Erythroblast (primary cell): ENCODE measurements at regions not wholly inside any gene's neighbourhood (a gene's known extent, or its start where the extent isn't known, plus 50 kb on each side); places are given as distances from the start of the nearest gene placed in this dataset.

Experiments used
- GATA1 ChIP-seq: IDR thresholded peaks from 2 replicates; pipeline ENCODE4 v1.6.1; 2011; ENCODE audit warnings: low read depth, mild to moderate bottlenecking, control low read depth, low read length, moderate library complexity
- POLR2A ChIP-seq: IDR thresholded peaks from 2 replicates; pipeline ENCODE4 v1.6.1; 2011; ENCODE audit warnings: mild to moderate bottlenecking, low read length

DNA sequence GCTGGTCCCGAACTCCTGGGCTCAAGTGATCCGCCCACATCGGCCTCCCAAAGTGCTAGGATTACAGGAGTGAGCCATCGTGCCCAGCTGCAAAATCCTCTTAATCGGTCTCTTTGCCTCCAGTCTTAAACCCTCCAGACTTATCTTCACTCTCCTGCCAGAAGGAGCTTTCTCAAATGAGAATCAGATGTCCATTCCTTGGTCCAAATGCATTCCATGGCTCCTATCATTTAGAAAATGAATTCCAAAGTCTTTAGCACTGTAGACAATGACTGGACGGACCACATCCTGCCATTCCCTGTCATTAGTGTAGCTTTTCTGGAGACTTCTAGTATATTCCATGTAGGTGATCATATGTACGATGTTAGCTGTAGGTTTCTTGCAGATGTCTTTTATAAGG lies 141.9 kb downstream of the ID4 start:
- TF ChIP-seq POLR2A (no peak), GATA1 (no peak)
